Thymus (tissue), 11 donors: ENCODE measurements at regions not wholly inside any gene's neighbourhood (a gene's known extent, or its start where the extent isn't known, plus 50 kb on each side); places are given as distances from the start of the nearest gene placed in this dataset.
"Not testable (repeated sequence)": the region's sequence is repeated elsewhere in the genome, so short reads cannot be mapped to it uniquely, and the experiment has no call there.

Experiments used
- DNase-seq, 9 donors: peaks; one replicate each; pipeline ENCODE4 v3.0.0-alpha.2; 2013; ENCODE audit warnings: low spot score in 9 of 9, low read depth in 6 of 9, missing footprints in 1 of 9
- H3K27ac ChIP-seq, 2 donors: one replicate each; pipeline ENCODE4 v1.5.1; 2013; ENCODE audit warnings: control low read depth in 1 of 2, low read depth in 1 of 2, low read length in 1 of 2, mild to moderate bottlenecking in 1 of 2, moderate library complexity in 1 of 2
- H3K27me3 ChIP-seq, 2 donors: one replicate each; pipeline ENCODE4 v1.5.1; 2013; ENCODE audit warnings: low read length in 1 of 2; ENCODE audit not compliant: control insufficient read depth in 2 of 2, insufficient read depth in 1 of 2
- H3K36me3 ChIP-seq, 2 donors: one replicate each; pipeline ENCODE4 v1.5.1; 2013; ENCODE audit warnings: low read length in 1 of 2, mild to moderate bottlenecking in 1 of 2, moderate library complexity in 1 of 2; ENCODE audit not compliant: control insufficient read depth in 2 of 2, insufficient read depth in 2 of 2
- H3K4me1 ChIP-seq, 2 donors: one replicate each; pipeline ENCODE4 v1.5.1; 2013; ENCODE audit warnings: low read length in 2 of 2; ENCODE audit not compliant: control insufficient read depth in 2 of 2, insufficient read depth in 2 of 2
- H3K4me3 ChIP-seq, 2 donors: one replicate each; pipeline ENCODE4 v1.5.1; 2013; ENCODE audit warnings: low read length in 2 of 2, control low read depth in 1 of 2, mild to moderate bottlenecking in 1 of 2
- H3K9me3 ChIP-seq, 2 donors: one replicate each; pipeline ENCODE4 v1.5.1; 2013; ENCODE audit warnings: low read length in 1 of 2, mild to moderate bottlenecking in 1 of 2; ENCODE audit not compliant: control insufficient read depth in 2 of 2, insufficient read depth in 1 of 2
- WGBS: extraction: QIAGEN DNeasy Blood & Tissue Kit; methylation state at CpG from one replicate; pipeline ENCODE4 v1.1.7; 2013; 5-methylcytosine and 5-hydroxymethylcytosine counted together
- donor health status: healthy.

- Histone ChIP-seq H3K9me3 (peaks cover 0 to 12% of the 10 kb centered on the region in 2 donors), H3K27me3 (no peaks in the 10 kb centered on the region), H3K36me3 (no peaks in the 10 kb centered on the region), H3K4me3 (no peak overlapping the region), H3K27ac (no peak overlapping the region), H3K4me1 (no peaks in the 10 kb centered on the region)
- 93% methylated on average over 21 of the region's 21 CpGs for WGBS
- no peak for DNase-seq
Measured at GRCh38 chr6:166712286-166713228, 85.5 kb upstream of the RPS6KA2 start.

DNA sequence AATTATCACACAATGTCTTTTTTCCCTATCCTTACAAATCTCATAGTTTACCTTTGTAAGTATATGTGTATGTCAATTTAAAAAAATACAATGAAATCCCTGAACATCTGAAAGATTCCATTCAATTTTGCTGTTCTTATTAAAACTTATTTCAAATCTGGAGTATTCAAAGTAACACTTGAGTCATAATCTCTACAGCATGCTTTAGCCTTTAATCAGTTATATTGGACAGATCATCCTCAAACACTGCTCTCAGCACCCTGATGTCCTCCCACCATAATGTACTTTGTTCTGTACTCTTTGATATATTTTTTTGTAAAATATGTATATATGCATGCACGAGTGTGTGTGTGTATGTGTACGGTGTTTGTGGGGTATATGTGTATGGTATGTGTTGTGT, 83.0 kb upstream of the RPS6KA2 start:
- WGBS, result 95% methylated on average over 2 of the region's 2 CpGs
- peaks cover 0 to 12% of the 10 kb centered on the region in 2 donors for H3K9me3 ChIP-seq
- no peak overlapping the region for H3K27ac ChIP-seq
- no peaks in the 10 kb centered on the region for H3K4me1 ChIP-seq
- no peak for DNase-seq
- peaks cover 0 to 2% of the 10 kb centered on the region in 2 donors for H3K27me3 ChIP-seq
- no peak overlapping the region for H3K4me3 ChIP-seq
- H3K36me3 ChIP-seq, result no peaks in the 10 kb centered on the region

DNA sequence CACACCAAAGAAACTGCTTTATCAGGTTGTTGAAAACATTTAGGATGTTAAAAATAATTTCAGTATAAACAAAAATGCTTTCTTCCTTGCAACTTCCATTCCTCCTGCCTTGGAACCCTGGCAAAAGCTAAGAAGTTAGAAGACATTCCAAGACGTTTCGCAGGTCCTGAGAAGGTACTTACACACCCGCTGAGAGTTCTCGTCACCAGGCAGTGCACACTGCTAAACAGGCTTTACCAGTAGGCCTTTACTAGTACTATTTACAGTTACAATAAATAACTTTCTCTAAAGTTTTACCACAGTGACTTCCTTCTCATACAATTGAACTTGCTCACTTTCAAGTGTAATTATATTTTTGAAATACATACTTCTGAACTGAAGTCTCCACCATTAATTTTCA, 81.4 kb upstream of the RPS6KA2 start:
- no peak for DNase-seq
- Histone ChIP-seq H3K4me3 (no peak overlapping the region), H3K4me1 (no peaks in the 10 kb centered on the region), H3K36me3 (no peaks in the 10 kb centered on the region), H3K9me3 (peaks cover 0 to 12% of the 10 kb centered on the region in 2 donors), H3K27ac (no peak overlapping the region), H3K27me3 (peaks cover 0 to 2% of the 10 kb centered on the region in 2 donors)
- 99% methylated on average over 4 of the region's 4 CpGs for WGBS

DNA sequence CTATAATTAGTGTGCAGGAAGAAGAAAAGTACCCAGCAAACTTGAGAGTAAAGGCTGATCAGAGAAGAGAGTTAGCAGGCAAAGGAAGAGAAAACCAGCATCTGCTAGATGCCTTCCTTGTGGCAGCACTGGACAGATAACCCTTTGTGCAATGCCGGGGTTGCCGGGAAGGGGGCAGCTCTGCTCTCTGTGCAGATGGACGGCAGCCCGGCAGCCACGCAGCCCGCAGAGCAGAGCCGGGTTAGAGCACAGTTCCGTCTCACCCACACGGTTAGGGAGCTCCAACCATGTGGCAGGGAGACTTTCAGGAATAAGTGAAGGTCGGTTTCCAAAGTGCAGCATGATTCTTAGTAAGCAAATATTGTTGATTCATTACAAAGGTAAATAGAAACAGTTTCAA, 80.0 kb upstream of the RPS6KA2 start:
- H3K4me3 ChIP-seq, result no peak overlapping the region
- DNase-seq, result peak in 4 of 9 donors; percentile 14 to 45 (median 30)
- no peak overlapping the region for H3K27ac ChIP-seq
- no peaks in the 10 kb centered on the region for H3K36me3 ChIP-seq
- 19% methylated on average over 10 of the region's 10 CpGs for WGBS
- H3K9me3 ChIP-seq, result peaks cover 0 to 10% of the 10 kb centered on the region in 2 donors
- no peaks in the 10 kb centered on the region for H3K4me1 ChIP-seq
- H3K27me3 ChIP-seq, result peaks cover 0 to 2% of the 10 kb centered on the region in 2 donors

DNA sequence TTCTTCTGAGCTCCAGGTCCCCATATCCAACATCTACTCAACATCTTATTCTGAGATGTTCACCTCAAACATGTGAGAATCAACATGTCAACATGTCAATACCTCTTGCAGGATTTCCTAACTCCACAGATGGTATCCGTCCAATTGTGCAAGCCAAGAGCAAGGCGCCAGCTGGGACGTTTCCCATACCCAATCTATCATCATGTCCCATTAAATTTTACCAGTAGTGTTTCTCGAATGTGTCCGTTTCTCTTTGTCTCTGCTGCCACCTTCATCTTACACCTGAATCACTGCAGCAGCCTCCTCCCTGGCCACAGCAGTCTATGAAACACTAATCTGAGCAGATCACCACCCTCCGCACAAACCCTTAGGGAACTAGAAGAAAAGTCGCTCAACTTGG, 78.0 kb upstream of the RPS6KA2 start:
- no peak overlapping the region for H3K27ac ChIP-seq
- H3K36me3 ChIP-seq, result no peaks in the 10 kb centered on the region
- H3K4me1 ChIP-seq, result peaks cover 0 to 2% of the 10 kb centered on the region in 2 donors
- H3K9me3 ChIP-seq, result no peaks in the 10 kb centered on the region
- no peak for DNase-seq
- peaks cover 0 to 2% of the 10 kb centered on the region in 2 donors for H3K27me3 ChIP-seq
- WGBS, result 98% methylated on average over 7 of the region's 7 CpGs
- no peak overlapping the region for H3K4me3 ChIP-seq

- Histone ChIP-seq H3K9me3 (no peaks in the 10 kb centered on the region), H3K27ac (no peak overlapping the region), H3K4me1 (peaks cover 0 to 2% of the 10 kb centered on the region in 2 donors), H3K27me3 (peaks cover 0 to 2% of the 10 kb centered on the region in 2 donors), H3K4me3 (no peak overlapping the region), H3K36me3 (no peaks in the 10 kb centered on the region)
- DNase-seq, result no peak
- 90% methylated on average over 7 of the region's 7 CpGs for WGBS
Measured at GRCh38 chr6:166704171-166704570, 77.1 kb upstream of the RPS6KA2 start.

DNA sequence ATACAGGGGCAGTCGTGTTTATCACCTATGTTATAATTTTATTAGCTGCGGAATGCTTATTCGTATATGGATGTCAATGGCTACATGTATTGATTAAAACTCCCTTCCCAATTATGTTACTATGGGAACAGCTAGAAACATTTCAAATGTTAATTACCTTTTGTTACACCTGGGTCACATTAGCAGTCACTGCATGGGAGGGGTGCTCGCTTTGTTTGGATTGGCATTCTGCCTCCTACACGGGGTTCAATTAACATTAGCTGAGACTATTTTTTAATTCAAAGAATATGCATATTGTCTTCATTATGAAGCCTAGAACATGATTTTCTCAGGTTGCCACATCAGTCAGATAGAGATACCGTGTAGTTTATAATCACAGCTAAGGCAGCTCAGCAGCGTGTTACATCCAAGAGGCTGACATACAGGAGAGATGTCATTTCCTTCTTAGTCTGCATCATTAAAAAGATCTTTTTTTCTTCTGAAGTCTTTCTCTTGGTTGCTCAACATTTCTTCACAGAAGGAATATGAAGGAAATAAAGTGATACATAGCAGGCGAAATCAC, 76.2 kb upstream of the RPS6KA2 start:
- Histone ChIP-seq H3K9me3 (no peaks in the 10 kb centered on the region), H3K27ac (no peak overlapping the region), H3K36me3 (no peaks in the 10 kb centered on the region), H3K27me3 (peaks cover 0 to 2% of the 10 kb centered on the region in 2 donors), H3K4me3 (no peak overlapping the region), H3K4me1 (peaks cover 0 to 2% of the 10 kb centered on the region in 2 donors)
- 95% methylated on average over 8 of the region's 8 CpGs for WGBS
- no peak for DNase-seq

DNA sequence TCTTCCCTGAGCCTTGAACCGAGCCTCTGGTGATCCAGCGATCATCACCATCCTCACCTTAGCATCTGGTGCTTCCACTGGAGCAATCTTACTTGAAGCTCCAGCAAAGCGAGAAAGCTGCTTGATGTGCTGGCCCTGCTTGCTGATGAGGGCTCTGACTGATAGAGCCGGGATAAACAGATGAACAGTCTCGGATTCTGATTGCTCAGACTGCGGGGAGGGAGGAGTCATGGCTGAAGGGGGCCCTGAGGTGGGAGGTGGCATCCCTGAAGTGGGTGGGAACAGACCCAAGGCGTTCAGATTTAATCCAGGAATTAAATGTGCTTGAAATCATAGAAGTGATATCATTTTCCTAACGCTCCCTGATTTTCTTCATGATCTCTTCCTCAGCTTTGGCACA, 74.4 kb upstream of the RPS6KA2 start:
- not testable (repeated sequence) for DNase-seq, H3K27me3 ChIP-seq, H3K27ac ChIP-seq, H3K4me3 ChIP-seq, H3K9me3 ChIP-seq, H3K36me3 ChIP-seq, H3K4me1 ChIP-seq
- 94% methylated on average over 8 of the region's 8 CpGs for WGBS

DNA sequence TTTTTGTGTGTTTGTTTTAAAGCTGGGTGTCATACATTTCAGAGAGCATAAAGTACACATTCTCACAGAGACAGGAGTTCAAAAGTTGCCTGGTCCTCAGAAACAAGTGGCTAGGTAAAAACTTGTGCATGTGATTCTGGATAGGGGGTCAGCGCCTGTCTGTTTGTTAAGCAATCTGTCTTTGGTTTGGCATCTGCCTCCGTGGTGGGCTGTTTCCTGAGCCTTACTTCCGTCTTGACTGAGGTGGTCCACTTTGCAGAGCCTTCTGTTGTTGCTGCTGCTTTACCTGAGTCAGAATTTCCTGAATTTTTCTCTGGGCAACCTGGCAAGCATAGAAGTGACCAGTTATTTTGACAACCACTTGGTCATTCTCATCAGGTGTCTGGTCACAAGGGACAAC, 73.8 kb upstream of the RPS6KA2 start:
- peak in 2 of 9 donors; percentile 3 to 25 for DNase-seq
- 10% methylated on average over 3 of the region's 3 CpGs for WGBS
- H3K4me1 ChIP-seq, H3K27me3 ChIP-seq, H3K36me3 ChIP-seq, H3K4me3 ChIP-seq, H3K27ac ChIP-seq, H3K9me3 ChIP-seq: not testable (repeated sequence)
